HG02870 (cell line): ENCODE measurements at regions not wholly inside any gene's neighbourhood (a gene's known extent, or its start where the extent isn't known, plus 50 kb on each side); places are given as distances from the start of the nearest gene placed in this dataset.
A peak's percentile ranks its signal among the peaks of the same experiment; 100 is the strongest.
"Not testable (repeated sequence)": the region's sequence is repeated elsewhere in the genome, so short reads cannot be mapped to it uniquely, and the experiment has no call there.

ENCODE experiments used
- ATAC-seq: cut with Tn5 transposase; IDR thresholded peaks from one replicate; pipeline ENCODE4 v1.9.1; 2021; ENCODE audit warnings: mild to moderate bottlenecking, moderate library complexity; ENCODE audit not compliant: unreplicated experiment

- ATAC-seq = no peak
Observed at GRCh38 chr10:44013981-44014380, 365.3 kb upstream of the ZNF32 start.

- no peak for ATAC-seq
Observed at GRCh38 chr10:44012921-44013320, 364.2 kb upstream of the ZNF32 start.

DNA sequence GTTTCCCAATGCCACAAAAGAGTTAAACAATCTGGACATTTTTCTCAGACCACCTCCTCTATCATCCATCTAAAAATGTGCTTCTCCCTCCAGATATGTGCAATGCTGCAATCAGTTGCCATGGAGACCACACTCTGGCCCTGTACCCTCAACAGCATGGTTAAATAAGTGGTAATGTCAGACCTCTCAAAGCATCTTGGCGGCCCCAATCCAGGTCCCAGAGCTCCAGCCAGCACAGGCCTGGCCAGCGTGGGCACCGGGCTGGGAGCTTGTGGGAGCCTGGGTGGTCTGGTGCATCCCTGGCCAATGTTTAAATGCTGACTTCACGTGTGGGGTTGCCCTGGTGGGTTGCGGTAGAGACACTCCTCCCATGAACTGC, 362.9 kb upstream of the ZNF32 start:
- no peak for ATAC-seq

DNA sequence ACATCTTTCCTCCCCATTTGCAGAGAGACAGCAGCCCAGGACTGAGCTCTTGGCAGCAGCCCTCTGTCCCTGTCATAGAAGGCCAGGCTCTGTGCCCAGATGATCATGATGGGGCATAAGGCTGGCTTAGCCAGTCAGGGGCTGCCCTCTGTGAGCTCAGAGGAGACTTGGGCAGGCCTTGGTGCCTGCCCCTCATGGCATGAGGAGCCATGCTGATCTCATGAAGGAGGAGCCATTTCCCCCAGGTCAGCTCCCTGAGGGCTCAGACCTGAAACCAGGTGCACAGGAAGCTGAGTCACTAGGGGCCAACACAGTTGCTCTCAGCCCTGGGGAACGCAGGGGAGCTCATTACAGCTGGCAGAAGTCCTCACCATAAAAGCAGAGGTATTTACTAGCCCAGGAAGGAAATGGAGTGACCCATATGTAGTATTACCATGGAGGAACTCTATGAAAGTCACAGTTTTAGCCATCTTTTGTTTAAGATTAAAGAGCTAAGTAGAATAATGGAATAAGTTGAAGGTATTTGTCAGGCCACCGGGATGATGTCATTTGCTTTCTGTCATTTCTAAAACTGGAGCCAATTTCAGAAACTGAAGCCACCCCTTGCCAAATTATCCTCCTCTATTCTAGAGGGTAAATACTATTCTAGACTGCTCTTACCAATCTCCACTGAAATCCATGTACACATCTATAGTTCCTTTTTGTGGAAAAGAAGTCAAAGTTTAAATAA, 362.4 kb upstream of the ZNF32 start:
- peak; percentile 93 for ATAC-seq

GRCh38 chr10:44009891-44010632, 361.4 kb upstream of the ZNF32 start:
- ATAC-seq = no peak

- ATAC-seq = no peak
Observed at GRCh38 chr10:44008917-44009709, 360.4 kb upstream of the ZNF32 start.

DNA sequence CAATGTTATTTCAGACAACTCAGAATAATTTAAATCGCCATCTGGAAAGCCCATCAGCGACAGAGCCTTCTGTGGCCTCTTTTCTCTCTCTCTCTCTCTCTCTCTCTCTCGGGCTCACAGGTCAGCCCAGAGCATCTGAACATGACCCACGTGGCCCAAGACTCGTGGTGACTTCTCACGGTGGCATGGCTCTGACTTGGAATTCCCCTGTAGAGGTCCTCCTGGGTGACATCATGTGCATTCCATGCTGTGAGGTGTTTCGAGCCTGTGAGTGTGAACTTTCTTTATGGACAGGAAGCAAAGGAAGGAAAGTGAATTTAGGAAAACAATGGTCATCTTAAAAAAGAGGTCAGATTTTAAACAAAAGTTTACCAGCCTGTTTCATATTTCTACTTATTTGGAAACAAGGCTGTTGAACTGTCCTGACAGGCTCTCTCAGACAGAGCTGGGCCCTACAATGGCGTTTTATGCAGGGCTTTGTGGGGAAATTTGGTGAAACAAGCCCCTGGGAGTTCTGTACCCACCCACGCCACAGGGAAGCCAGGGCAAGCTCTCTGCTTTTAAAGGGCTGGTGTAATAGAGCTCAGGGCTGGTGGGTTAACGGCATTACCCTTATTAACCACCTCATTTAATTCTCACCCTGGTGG, 359.7 kb upstream of the ZNF32 start:
- ATAC-seq = peak; percentile 40

GRCh38 chr10:44006771-44007170, 358.1 kb upstream of the ZNF32 start:
- ATAC-seq = no peak

- ATAC-seq = no peak
Observed at GRCh38 chr10:44005788-44006099, 357.1 kb upstream of the ZNF32 start.

DNA sequence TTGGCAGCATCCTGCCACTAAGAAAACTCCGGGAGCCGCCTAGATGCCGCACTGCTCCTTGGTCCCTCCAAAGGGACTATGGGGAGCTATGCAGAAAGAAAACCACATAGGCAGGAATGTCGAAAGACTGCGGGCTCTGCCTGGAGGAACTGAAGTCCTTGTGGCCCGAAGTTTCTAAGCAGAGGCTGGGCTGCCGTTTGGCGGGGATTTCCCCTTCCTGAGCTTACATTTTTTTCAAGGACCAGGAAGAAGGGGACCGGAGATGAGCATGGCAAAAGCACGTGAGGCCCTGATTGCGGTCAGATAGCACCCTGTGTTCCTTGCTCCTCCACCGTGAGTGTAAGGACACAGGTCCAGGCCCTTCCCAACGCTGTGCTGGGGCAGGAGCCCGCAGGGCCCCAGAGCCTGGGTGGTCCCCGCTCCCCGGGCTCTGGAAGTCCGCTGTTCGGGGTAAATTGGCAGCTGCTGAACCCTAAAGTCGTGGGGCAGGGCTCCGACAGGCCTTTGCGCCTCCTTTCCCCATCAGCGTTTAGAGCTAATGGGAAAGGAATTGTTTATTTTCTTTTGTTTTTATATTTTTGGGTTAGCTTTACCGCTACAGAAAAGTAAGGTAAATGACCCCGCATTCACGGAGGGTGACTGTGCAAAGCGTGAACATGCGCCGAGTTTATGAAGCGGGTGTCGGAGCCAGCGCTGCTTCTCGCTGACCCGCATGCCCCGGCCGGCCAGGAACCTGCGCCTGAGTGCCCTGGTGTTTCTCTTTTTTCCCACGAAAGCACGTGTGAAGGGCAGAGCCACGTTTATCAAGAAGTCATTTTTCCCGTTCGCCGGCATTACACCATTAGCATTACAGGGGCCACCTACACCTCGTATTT, 356.5 kb upstream of the ZNF32 start:
- no peak for ATAC-seq

DNA sequence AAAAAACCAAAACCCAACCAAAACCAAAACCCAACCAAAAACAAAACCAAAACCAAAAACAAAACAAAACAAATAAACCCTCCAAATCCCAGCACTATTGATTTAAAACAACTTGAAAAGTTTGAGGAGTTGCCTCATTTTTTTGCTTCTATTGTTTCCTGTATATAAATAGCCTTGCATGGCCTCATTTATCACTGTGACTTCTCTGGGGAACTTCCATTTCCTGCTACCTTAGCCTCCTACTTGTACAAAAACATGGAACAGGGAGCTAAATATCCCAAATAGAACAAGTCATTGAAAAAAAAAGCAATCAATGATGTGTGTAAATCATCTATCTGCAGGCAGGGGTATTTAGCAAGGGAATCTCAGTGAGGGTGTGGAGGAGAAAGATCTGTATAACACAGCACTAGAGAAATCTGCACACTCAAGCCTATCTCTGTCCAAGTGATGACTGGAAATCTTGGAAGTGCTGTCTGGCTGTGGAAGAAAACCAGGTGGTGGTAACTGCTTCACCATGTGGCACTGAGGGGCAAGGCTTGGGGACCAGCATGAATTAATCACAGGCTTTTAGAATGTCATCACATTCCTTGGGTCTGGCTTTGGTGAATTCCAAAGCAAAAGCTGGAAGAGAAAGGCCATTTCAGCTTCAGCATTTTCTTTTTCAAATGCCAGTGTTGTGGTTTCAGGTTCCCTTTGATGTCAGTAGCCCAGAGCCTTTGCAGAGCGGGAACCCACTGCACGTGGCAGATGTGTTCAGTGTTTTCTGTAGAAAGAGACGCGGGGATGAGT, 349.5 kb upstream of the ZNF32 start:
- ATAC-seq = no peak

DNA sequence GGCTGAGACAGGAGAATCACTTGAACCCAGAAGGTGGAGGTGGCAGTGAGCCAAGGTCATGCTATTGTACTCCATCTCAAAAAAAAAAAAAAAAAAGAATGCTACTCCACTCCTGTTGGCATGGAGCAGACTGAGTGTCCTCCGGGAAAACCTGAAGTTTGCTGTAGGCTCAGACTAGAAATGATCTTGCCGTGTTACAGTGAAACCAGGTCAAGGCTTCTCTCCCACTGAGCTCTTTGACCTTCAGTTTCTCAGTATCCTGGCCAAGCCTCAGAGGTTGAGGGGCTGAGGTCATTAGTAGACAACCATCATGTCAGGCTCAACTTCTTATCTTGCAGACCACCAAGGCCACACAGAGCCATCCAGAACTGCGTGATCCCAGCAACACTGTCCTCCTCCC, 348.6 kb upstream of the ZNF32 start:
- no peak for ATAC-seq

DNA sequence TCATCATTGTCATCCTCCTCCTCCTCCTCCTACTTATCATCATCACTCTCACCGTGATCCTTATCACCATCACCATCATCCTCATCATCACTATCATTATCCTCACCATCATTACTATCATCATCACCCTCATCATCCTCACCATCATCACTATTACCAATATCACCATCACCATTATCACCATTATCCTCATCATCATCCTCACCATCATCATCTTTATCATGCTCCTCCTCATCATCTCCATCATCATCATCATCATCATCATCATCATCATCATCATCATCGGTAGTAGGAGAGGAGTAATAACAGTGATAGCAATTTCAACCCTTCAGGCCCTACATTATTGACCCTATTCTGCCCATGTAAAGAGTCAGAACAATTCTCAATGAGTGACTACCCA, 345.9 kb upstream of the ZNF32 start:
- ATAC-seq = no peak

DNA sequence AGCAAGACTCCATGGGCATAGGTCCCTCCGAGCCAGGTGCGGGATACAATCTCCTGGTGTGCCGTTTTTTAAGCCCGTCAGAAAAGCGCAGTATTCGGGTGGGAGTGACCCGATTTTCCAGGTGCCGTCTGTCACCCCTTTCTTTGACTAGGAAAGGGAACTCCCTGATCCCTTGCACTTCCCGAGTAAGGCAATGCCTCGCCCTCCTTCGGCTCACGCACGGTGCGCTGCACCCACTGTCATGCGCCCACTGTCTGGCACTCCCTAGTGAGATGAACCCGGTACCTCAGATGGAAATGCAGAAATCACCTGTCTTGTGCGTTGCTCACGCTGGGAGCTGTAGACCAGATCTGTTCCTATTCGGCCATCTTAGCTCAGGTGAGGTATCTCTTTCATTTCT, 344.1 kb upstream of the ZNF32 start:
- not testable (repeated sequence) for ATAC-seq

DNA sequence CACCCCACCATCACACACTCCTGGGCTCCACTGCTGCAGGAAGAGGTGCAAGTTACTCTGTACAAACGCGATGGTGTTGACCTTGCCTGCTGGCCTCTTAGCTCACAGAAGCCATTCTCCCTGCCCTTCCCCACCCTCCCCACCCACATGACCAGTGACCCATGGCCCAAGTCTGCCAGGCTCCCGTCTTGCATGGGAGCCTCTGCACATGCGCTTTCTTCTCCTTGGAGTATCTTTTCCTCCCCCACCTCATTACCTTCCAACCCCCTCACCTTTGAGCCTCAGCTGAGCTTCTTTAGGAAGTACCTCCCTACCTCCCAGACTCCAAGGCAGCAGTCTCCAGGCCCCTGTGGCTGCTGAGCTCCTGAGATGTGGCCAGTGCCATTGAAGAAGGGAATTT, 337.7 kb upstream of the ZNF32 start:
- ATAC-seq = no peak

DNA sequence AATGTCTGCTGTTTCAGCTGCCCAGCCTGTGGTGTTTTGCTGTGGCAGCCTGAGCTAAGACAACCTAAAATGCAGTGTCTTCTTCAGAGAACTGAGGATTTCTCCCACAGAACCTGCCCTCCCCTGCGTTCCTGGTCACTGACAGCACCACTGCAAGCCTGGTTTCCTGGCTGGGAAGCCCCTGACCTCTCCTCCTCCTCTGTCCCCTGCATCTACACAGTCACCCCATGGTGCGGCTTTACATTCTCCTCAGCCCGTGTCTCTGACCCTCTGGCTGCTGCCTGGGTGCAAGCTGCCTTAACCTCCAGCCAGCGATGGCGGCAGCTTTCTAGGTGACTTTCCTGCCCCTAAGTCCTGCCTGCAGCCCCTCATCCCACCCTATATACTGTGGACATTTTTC, 337.3 kb upstream of the ZNF32 start:
- ATAC-seq = no peak

- no peak for ATAC-seq
Observed at GRCh38 chr10:43983856-43984271, 335.2 kb upstream of the ZNF32 start.

GRCh38 chr10:43983405-43983804, 334.7 kb upstream of the ZNF32 start:
- no peak for ATAC-seq

GRCh38 chr10:43982250-43982649, 333.6 kb upstream of the ZNF32 start:
- no peak for ATAC-seq

DNA sequence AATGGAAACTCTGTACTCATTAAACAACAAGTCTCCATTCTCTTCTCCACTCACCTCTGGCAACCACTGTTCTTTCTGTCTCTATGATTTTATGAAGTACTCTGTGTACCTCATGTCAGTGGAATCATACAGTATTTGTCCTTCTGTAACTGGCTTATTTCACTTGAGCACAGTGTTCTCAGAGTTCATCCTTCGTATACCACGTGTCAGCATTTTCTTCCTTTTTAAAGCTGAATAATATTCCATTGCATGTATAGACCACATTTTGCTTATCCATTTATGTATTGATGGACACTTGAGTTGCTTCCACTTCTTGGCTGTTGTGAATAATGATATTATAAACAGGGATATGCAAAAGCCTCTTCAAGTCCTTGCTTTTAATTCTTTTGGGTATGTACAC, 333.0 kb upstream of the ZNF32 start:
- ATAC-seq = no peak
